ENCODE measurements at regions not wholly inside any gene's neighbourhood (a gene's known extent, or its start where the extent isn't known, plus 50 kb on each side); places are given as distances from the start of the nearest gene placed in this dataset.
"Not testable (repeated sequence)": the region's sequence is repeated elsewhere in the genome, so short reads cannot be mapped to it uniquely, and the experiment has no call there.

GRCh38 chr14:84442521-84442920 lies 1087.4 kb upstream of the FLRT2 start:
- DNase-seq: no peak

GRCh38 chr14:84445486-84445885 lies 1084.5 kb upstream of the FLRT2 start:
- no peak for DNase-seq

- DNase-seq: no peak
These were observed 1083.7 kb upstream of the FLRT2 start for GRCh38 chr14:84446250-84446649.

GRCh38 chr14:84453307-84453950 lies 1076.5 kb upstream of the FLRT2 start:
- no peak for DNase-seq

- DNase-seq: no peak
These were observed 1075.8 kb upstream of the FLRT2 start for GRCh38 chr14:84454114-84454513.

GRCh38 chr14:84456946-84457345 lies 1073.0 kb upstream of the FLRT2 start:
- DNase-seq: no peak

GRCh38 chr14:84458881-84459280 lies 1071.1 kb upstream of the FLRT2 start:
- DNase-seq: no peak

GRCh38 chr14:84465880-84466279 lies 1064.1 kb upstream of the FLRT2 start:
- no peak for DNase-seq

- DNase-seq: no peak
These were observed 1061.8 kb upstream of the FLRT2 start for GRCh38 chr14:84468153-84468552.

- no peak for DNase-seq
These were observed 1051.9 kb upstream of the FLRT2 start for GRCh38 chr14:84477996-84478395.

GRCh38 chr14:84482256-84483071 lies 1047.5 kb upstream of the FLRT2 start:
- no peak for DNase-seq

- no peak for DNase-seq
These were observed 1046.9 kb upstream of the FLRT2 start for GRCh38 chr14:84483072-84483420.

GRCh38 chr14:84484243-84484642 lies 1045.7 kb upstream of the FLRT2 start:
- not testable (repeated sequence) for DNase-seq

- no peak for DNase-seq
These were observed 1044.9 kb upstream of the FLRT2 start for GRCh38 chr14:84485036-84485435.

GRCh38 chr14:84490081-84490480 lies 1039.9 kb upstream of the FLRT2 start:
- DNase-seq: no peak

GRCh38 chr14:84492685-84493084 lies 1037.3 kb upstream of the FLRT2 start:
- no peak for DNase-seq

- no peak for DNase-seq
These were observed 1036.2 kb upstream of the FLRT2 start for GRCh38 chr14:84493779-84494178.

GRCh38 chr14:84496677-84497076 lies 1033.3 kb upstream of the FLRT2 start:
- DNase-seq: no peak

- not testable (repeated sequence) for DNase-seq
These were observed 1017.1 kb upstream of the FLRT2 start for GRCh38 chr14:84512823-84513222.

GRCh38 chr14:84519836-84520235 lies 1010.1 kb upstream of the FLRT2 start:
- no peak for DNase-seq

- DNase-seq: no peak
These were observed 1009.1 kb upstream of the FLRT2 start for GRCh38 chr14:84520711-84521338.

- DNase-seq: no peak
These were observed 1006.2 kb upstream of the FLRT2 start for GRCh38 chr14:84523746-84524145.

- no peak for DNase-seq
These were observed 1002.2 kb upstream of the FLRT2 start for GRCh38 chr14:84527706-84528105.

GRCh38 chr14:84532016-84532415 lies 997.9 kb upstream of the FLRT2 start:
- no peak for DNase-seq
